AG04450 (cell line): ENCODE measurements at regions not wholly inside any gene's neighbourhood (a gene's known extent, or its start where the extent isn't known, plus 50 kb on each side); places are given as distances from the start of the nearest gene placed in this dataset.

Source experiments
- CTCF ChIA-PET: fragments of 300-600, 350-600 bp; formaldehyde crosslinking; extraction: SDS; loops from one replicate; lab custom pipeline; 2022; ENCODE audit warnings: antibody characterized with exemption, inconsistent platforms; lab: Charles Lee
- POLR2A ChIA-PET: fragments of 350-600 bp; formaldehyde crosslinking; extraction: SDS; loops from one replicate; lab custom pipeline; 2021; ENCODE audit warnings: antibody characterized with exemption, inconsistent platforms; lab: Yijun Ruan, JAX
- DNase-seq: peaks from one replicate; pipeline ENCODE4 v3.0.0-alpha.2; 2011; ENCODE audit warnings: low read depth, low spot score
- H3K27ac ChIP-seq: one replicate; pipeline ENCODE4 v1.5.1; 2012; ENCODE audit warnings: low read depth, low read length, control low read depth
- H3K27me3 ChIP-seq: one replicate; pipeline ENCODE4 v1.6.0; 2012; ENCODE audit warnings: low read length; ENCODE audit not compliant: control insufficient read depth, insufficient read depth
- H3K4me3 ChIP-seq: 2 replicates; pipeline ENCODE4 v1.5.1; 2011; ENCODE audit warnings: mild to moderate bottlenecking, low read depth, low read length, control low read depth
- H3K9me3 ChIP-seq: 2 replicates; pipeline ENCODE4 v1.5.1; 2012; ENCODE audit warnings: low read length; ENCODE audit not compliant: control insufficient read depth, insufficient read depth
- CTCF ChIP-seq: IDR thresholded peaks from 2 replicates; pipeline ENCODE4 v1.5.1; 2011; ENCODE audit warnings: low read depth, low read length, control low read depth, inconsistent platforms

DNA sequence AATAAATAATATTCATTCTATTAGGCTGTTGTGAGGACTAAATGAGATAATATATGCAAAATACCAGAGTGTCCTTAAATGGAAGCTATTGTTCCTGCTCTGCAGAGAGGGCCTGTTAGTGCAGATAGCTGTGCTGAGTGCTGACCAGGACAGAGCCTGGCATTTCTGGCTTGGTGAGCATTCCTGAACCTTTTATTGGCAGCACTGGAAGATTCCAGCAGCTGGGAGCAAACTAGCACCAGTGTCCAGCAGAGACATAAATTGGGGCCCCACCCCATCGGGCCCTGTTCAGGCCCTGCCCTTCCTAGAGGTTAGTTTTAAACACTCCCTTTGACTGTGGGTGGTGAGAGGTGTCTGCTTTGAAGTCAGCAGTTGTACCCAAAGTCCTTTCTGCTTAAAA, 85.9 kb upstream of the GADD45A start:
- ChIA-PET POLR2A (interaction anchor here (1.2 kb wide), 1 partner anchor 87 kb away, joined by 5 read pairs; no protein-coding TSS in a partner anchor), CTCF (no interaction called here)
- H3K27ac ChIP-seq: no peak overlapping the region
- H3K27me3 ChIP-seq: no peaks in the 10 kb centered on the region
- TF ChIP-seq CTCF: no peak
- H3K9me3 ChIP-seq: no peaks in the 10 kb centered on the region
- no peak for DNase-seq
- H3K4me3 ChIP-seq: no peak overlapping the region

DNA sequence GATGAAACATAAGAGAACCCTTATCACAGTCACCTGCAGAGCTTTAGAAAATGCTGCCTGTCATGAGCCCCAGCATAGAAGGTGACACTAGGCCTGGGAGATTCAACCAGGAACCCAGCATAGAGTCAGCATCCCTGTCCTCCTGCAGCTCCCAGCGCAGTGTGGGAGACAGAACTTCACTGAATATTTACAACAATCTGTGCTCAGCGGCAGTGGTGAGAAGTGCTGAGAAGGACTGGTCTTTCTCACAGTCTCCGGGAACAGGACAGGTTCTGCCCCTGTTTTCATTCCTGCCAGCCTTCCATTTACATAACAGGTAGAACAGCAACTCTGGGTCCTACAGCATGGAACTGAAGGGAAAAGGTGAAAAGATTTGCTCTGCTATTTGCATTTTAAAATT, 83.5 kb upstream of the GADD45A start:
- Histone ChIP-seq H3K27ac (no peak overlapping the region), H3K9me3 (no peaks in the 10 kb centered on the region), H3K4me3 (no peak overlapping the region), H3K27me3 (peaks cover 3% of the 10 kb centered on the region)
- no peak for DNase-seq
- CTCF ChIA-PET: no interaction called here
- TF ChIP-seq CTCF: no peak
- POLR2A ChIA-PET: no interaction called here

- H3K4me3 ChIP-seq: no peak overlapping the region
- no peak overlapping the region for H3K27ac ChIP-seq
- ChIA-PET POLR2A (no interaction called here), CTCF (no interaction called here)
- H3K9me3 ChIP-seq: no peaks in the 10 kb centered on the region
- peaks cover 3% of the 10 kb centered on the region for H3K27me3 ChIP-seq
- DNase-seq: no peak
- no peak for TF ChIP-seq CTCF
Observed at GRCh38 chr1:67601955-67602354, 83.0 kb upstream of the GADD45A start.

- POLR2A ChIA-PET: no interaction called here
- H3K4me3 ChIP-seq: no peak overlapping the region
- H3K27me3 ChIP-seq: peaks cover 3% of the 10 kb centered on the region
- DNase-seq: no peak
- CTCF ChIA-PET: interaction anchor here (1.0 kb wide), 1 partner anchor 44 kb away, joined by 4 read pairs; no protein-coding TSS in a partner anchor
- H3K27ac ChIP-seq: no peak overlapping the region
- TF ChIP-seq CTCF: no peak
- H3K9me3 ChIP-seq: no peaks in the 10 kb centered on the region
Observed at GRCh38 chr1:67604778-67605177, 80.2 kb upstream of the GADD45A start.

- no peak for TF ChIP-seq CTCF
- Histone ChIP-seq H3K4me3 (no peak overlapping the region), H3K9me3 (no peaks in the 10 kb centered on the region), H3K27ac (no peak overlapping the region), H3K27me3 (peaks cover 3% of the 10 kb centered on the region)
- ChIA-PET POLR2A (no interaction called here), CTCF (interaction anchor here (1.0 kb wide), 1 partner anchor 44 kb away, joined by 4 read pairs; no protein-coding TSS in a partner anchor)
- DNase-seq: no peak
Observed at GRCh38 chr1:67605209-67605780, 79.7 kb upstream of the GADD45A start.
